ENCODE measurements at regions not wholly inside any gene's neighbourhood (a gene's known extent, or its start where the extent isn't known, plus 50 kb on each side); places are given as distances from the start of the nearest gene placed in this dataset.
A peak's percentile ranks its signal among the peaks of the same experiment; 100 is the strongest.
"Not testable (repeated sequence)": the region's sequence is repeated elsewhere in the genome, so short reads cannot be mapped to it uniquely, and the experiment has no call there.

DNA sequence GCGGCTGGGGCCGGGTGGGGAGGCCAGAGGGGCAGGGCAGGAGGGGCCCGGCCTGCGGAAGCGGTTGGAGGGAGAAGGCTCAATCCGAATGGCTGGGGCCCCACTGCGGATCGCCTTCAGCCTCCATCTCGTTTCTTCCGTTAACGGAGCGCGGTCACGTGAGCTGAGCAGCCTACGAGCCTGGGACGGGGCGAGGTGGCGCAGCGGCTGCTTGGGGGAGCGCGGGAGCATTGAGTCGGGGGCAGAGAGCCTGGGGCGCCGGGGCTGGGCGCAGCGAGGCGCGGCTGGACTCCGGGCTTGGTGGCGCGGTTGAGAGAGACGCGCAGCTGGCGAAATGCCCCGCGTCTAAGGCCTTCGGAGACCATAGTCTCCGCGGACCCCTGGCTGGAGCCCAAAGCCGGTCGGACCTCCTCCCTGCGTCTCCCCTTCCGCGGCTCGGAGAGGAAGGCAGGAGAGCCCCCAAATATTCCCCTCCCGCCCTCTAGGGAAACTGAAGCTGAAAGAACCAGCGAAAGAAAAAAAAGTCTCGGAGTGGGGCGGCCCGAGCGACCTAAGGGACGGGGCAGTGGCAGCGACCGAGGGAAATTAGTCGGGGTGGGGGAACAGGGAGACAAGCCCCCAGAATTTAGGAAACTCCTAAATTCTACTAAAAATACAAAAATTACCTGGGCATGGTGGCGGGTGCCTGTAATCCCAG lies 94.7 kb upstream of the PLEKHM1 start (continued):
- TF ChIP-seq, protein P1, sequence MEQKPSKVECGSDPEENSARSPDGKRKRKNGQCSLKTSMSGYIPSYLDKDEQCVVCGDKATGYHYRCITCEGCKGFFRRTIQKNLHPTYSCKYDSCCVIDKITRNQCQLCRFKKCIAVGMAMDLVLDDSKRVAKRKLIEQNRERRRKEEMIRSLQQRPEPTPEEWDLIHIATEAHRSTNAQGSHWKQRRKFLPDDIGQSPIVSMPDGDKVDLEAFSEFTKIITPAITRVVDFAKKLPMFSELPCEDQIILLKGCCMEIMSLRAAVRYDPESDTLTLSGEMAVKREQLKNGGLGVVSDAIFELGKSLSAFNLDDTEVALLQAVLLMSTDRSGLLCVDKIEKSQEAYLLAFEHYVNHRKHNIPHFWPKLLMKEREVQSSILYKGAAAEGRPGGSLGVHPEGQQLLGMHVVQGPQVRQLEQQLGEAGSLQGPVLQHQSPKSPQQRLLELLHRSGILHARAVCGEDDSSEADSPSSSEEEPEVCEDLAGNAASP (CRISPR knock-in tag; IDR thresholded peaks at IDR 0.05; ENCODE audit: borderline replicate concordance) = peak; percentile 34; the same call in 1 of the 2 replicates
- not testable (repeated sequence) for TF ChIP-seq FOXA1 (IDR thresholded peaks at IDR 0.05)
- TF ChIP-seq FOXA1 (CRISPR knock-in tag; IDR thresholded peaks at IDR 0.05) = peak; percentile 14; the same call in 1 of the 2 replicates
- 0 out of 2 replicates have a peak, but pooled peaks have one; percentile 24 for TF ChIP-seq KLF15 (CRISPR knock-in tag; IDR thresholded peaks at IDR 0.05; ENCODE audit: borderline replicate concordance)
- 0 out of 2 replicates have a peak, but pooled peaks have one; percentile 25 for TF ChIP-seq ZNF264 (CRISPR knock-in tag; IDR thresholded peaks at IDR 0.05)
- 0 out of 2 replicates have a peak, but pooled peaks have one; percentile 13 for TF ChIP-seq ZNF546 (CRISPR knock-in tag; conservative IDR thresholded peaks at IDR 0.05)
- TF ChIP-seq ZNF678 (CRISPR knock-in tag; IDR thresholded peaks at IDR 0.05) = 0 out of 2 replicates have a peak, but pooled peaks have one; percentile 9
- peak; percentile 37; the same call in 1 of the 2 replicates for TF ChIP-seq SP2 (CRISPR knock-in tag; IDR thresholded peaks at IDR 0.05)
- TF ChIP-seq NKX3-1 (CRISPR knock-in tag; IDR thresholded peaks at IDR 0.05) = peak; percentile 67; the same call in 1 of the 2 replicates
- TF ChIP-seq NFYB (CRISPR knock-in tag; IDR thresholded peaks at IDR 0.05) = peak; percentile 46; the same call in 1 of the 2 replicates
- TF ChIP-seq POLR2AphosphoS5 (IDR thresholded peaks at IDR 0.05; ENCODE audit: low read depth, low read length) = peak; percentile 45; the same call in 1 of the 2 replicates
- TF ChIP-seq, protein P2, sequence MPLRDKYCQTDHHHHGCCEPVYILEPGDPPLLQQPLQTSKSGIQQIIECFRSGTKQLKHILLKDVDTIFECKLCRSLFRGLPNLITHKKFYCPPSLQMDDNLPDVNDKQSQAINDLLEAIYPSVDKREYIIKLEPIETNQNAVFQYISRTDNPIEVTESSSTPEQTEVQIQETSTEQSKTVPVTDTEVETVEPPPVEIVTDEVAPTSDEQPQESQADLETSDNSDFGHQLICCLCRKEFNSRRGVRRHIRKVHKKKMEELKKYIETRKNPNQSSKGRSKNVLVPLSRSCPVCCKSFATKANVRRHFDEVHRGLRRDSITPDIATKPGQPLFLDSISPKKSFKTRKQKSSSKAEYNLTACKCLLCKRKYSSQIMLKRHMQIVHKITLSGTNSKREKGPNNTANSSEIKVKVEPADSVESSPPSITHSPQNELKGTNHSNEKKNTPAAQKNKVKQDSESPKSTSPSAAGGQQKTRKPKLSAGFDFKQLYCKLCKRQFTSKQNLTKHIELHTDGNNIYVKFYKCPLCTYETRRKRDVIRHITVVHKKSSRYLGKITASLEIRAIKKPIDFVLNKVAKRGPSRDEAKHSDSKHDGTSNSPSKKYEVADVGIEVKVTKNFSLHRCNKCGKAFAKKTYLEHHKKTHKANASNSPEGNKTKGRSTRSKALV (CRISPR knock-in tag; IDR thresholded peaks at IDR 0.05) = peak; percentile 70; the same call in 1 of the 2 replicates
- 0 out of 2 replicates have a peak, but pooled peaks have one; percentile 37 for TF ChIP-seq ZNF629 (CRISPR knock-in tag; conservative IDR thresholded peaks at IDR 0.05)
- peak; percentile 66; the same call in 1 of the 2 replicates for TF ChIP-seq ZC3H13 (CRISPR knock-in tag; IDR thresholded peaks at IDR 0.05)
- TF ChIP-seq, protein P3, sequence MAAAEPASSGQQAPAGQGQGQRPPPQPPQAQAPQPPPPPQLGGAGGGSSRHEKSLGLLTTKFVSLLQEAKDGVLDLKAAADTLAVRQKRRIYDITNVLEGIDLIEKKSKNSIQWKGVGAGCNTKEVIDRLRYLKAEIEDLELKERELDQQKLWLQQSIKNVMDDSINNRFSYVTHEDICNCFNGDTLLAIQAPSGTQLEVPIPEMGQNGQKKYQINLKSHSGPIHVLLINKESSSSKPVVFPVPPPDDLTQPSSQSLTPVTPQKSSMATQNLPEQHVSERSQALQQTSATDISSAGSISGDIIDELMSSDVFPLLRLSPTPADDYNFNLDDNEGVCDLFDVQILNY (CRISPR knock-in tag; conservative IDR thresholded peaks at IDR 0.05) = peak; percentile 72
- 0 out of 2 replicates have a peak, but pooled peaks have one; percentile 29 for TF ChIP-seq ETV6 (CRISPR knock-in tag; conservative IDR thresholded peaks at IDR 0.05)
- 0 out of 2 replicates have a peak, but pooled peaks have one; percentile 17 for TF ChIP-seq ESRRA (CRISPR knock-in tag; IDR thresholded peaks at IDR 0.05; ENCODE audit: low read depth)
- TF ChIP-seq RFXAP (CRISPR knock-in tag; IDR thresholded peaks at IDR 0.05; ENCODE audit: borderline replicate concordance) = peak; percentile 73; the same call in 1 of the 2 replicates
- peak; percentile 76 for TF ChIP-seq KMT2B (CRISPR knock-in tag; IDR thresholded peaks at IDR 0.05)
- 0 out of 2 replicates have a peak, but pooled peaks have one; percentile 26 for TF ChIP-seq ZNF773 (CRISPR knock-in tag; IDR thresholded peaks at IDR 0.05; ENCODE audit: borderline replicate concordance)
- peak; percentile 57; the same call in 1 of the 2 replicates for TF ChIP-seq YEATS2 (CRISPR knock-in tag; IDR thresholded peaks at IDR 0.05; ENCODE audit: borderline replicate concordance)
- TF ChIP-seq ZNF263 (CRISPR knock-in tag; IDR thresholded peaks at IDR 0.05) = 0 out of 2 replicates have a peak, but pooled peaks have one; percentile 15
- TF ChIP-seq MED13 (CRISPR knock-in tag; IDR thresholded peaks at IDR 0.05) = peak; percentile 79
- TF ChIP-seq, protein P4, sequence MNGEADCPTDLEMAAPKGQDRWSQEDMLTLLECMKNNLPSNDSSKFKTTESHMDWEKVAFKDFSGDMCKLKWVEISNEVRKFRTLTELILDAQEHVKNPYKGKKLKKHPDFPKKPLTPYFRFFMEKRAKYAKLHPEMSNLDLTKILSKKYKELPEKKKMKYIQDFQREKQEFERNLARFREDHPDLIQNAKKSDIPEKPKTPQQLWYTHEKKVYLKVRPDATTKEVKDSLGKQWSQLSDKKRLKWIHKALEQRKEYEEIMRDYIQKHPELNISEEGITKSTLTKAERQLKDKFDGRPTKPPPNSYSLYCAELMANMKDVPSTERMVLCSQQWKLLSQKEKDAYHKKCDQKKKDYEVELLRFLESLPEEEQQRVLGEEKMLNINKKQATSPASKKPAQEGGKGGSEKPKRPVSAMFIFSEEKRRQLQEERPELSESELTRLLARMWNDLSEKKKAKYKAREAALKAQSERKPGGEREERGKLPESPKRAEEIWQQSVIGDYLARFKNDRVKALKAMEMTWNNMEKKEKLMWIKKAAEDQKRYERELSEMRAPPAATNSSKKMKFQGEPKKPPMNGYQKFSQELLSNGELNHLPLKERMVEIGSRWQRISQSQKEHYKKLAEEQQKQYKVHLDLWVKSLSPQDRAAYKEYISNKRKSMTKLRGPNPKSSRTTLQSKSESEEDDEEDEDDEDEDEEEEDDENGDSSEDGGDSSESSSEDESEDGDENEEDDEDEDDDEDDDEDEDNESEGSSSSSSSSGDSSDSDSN (CRISPR knock-in tag; IDR thresholded peaks at IDR 0.05) = peak; percentile 95
